ENCODE measurements at regions not wholly inside any gene's neighbourhood (a gene's known extent, or its start where the extent isn't known, plus 50 kb on each side); places are given as distances from the start of the nearest gene placed in this dataset.

DNA sequence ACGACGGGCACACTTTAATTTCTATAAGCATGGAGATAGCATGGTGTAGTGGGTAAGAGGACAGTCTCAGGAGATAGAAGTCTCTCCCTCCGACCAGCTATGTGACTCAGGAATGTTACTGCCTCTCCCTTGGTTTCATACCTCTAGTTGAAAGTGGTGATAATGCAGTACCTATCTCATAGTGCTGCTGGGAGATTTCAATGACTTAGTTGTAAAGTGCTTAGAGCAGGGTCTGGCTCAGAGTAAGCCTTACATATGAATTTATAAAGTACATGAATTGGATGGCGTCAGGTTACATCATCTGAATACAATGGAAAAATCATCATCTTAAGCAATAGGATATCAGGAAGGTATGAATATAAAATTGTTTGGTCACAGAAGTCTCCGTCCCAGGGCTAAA, 952.8 kb upstream of the EDIL3 start:
- DNase-seq, result no peak

GRCh38 chr5:85340790-85341189, 956.1 kb upstream of the EDIL3 start:
- Mint-ChIP-seq H3K4me1 (ENCODE audit: low read depth, unreplicated experiment) (no peaks in the 10 kb centered on the region), H3K9me3 (ENCODE audit: low read depth, unreplicated experiment) (peaks cover 2% of the 10 kb centered on the region), H3K27ac (ENCODE audit: unreplicated experiment) (no peak overlapping the region), H3K4me3 (ENCODE audit: low read depth, unreplicated experiment) (no peak overlapping the region), H3K36me3 (ENCODE audit: insufficient read depth, unreplicated experiment) (no peaks in the 10 kb centered on the region), H3K27me3 (ENCODE audit: unreplicated experiment) (no peaks in the 10 kb centered on the region)
- no peak for DNase-seq
- no peak for TF ChIP-seq CTCF (IDR thresholded peaks at IDR 0.05; ENCODE audit: unreplicated experiment)
- no TSS peak for BruUV-seq (replicated peaks)
- intact Hi-C loops (cut with micrococcal nuclease; ENCODE audit: unreplicated experiment), result no loop called here
- CTCF ChIA-PET, result no interaction called here

More for the DNA sequence above, 952.8 kb upstream of the EDIL3 start:
- H3K36me3 Mint-ChIP-seq (ENCODE audit: insufficient read depth, unreplicated experiment), result no peaks in the 10 kb centered on the region
- no peak overlapping the region for H3K4me3 Mint-ChIP-seq (ENCODE audit: low read depth, unreplicated experiment)
- H3K4me1 Mint-ChIP-seq (ENCODE audit: low read depth, unreplicated experiment), result no peaks in the 10 kb centered on the region
- intact Hi-C loops (cut with micrococcal nuclease; ENCODE audit: unreplicated experiment), result no loop called here
- H3K27ac Mint-ChIP-seq (ENCODE audit: unreplicated experiment), result no peak overlapping the region
- no peaks in the 10 kb centered on the region for H3K9me3 Mint-ChIP-seq (ENCODE audit: low read depth, unreplicated experiment)
- CTCF ChIA-PET, result no interaction called here
- no peak for TF ChIP-seq CTCF (IDR thresholded peaks at IDR 0.05; ENCODE audit: unreplicated experiment)
- H3K27me3 Mint-ChIP-seq (ENCODE audit: unreplicated experiment), result no peaks in the 10 kb centered on the region
- BruUV-seq (replicated peaks), result no TSS peak

- Mint-ChIP-seq H3K9me3 (ENCODE audit: low read depth, unreplicated experiment) (peaks cover 2% of the 10 kb centered on the region), H3K27me3 (ENCODE audit: unreplicated experiment) (no peaks in the 10 kb centered on the region), H3K36me3 (ENCODE audit: insufficient read depth, unreplicated experiment) (no peaks in the 10 kb centered on the region), H3K27ac (ENCODE audit: unreplicated experiment) (no peak overlapping the region), H3K4me3 (ENCODE audit: low read depth, unreplicated experiment) (no peak overlapping the region), H3K4me1 (ENCODE audit: low read depth, unreplicated experiment) (no peaks in the 10 kb centered on the region)
- intact Hi-C loops (cut with micrococcal nuclease; ENCODE audit: unreplicated experiment), result no loop called here
- BruUV-seq (replicated peaks), result no TSS peak
- no peak for TF ChIP-seq CTCF (IDR thresholded peaks at IDR 0.05; ENCODE audit: unreplicated experiment)
- CTCF ChIA-PET, result no interaction called here
- DNase-seq, result no peak
Measured at GRCh38 chr5:85345818-85346217, 961.1 kb upstream of the EDIL3 start.

DNA sequence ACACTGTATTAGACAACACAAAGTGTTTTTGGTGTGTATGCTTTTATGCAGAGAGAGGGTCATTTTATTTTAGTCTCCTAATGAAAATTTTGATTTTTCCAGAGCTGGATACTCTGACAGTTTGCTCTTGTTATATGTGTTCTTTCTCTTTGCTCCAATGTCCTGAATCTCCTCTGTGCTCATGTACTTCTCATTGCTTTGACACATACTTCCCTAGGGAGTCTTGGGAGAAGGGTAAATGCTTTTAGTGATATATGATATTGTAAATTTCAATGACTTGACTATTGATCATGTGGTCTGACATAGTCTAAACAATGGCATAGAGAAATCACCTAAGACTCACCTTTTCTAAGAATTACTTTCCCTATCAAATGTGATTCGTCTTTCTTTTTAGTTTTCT, 972.6 kb upstream of the EDIL3 start:
- BruUV-seq (replicated peaks), result no TSS peak
- CTCF ChIA-PET, result no interaction called here
- no peak for DNase-seq
- no peaks in the 10 kb centered on the region for H3K36me3 Mint-ChIP-seq (ENCODE audit: insufficient read depth, unreplicated experiment)
- no peaks in the 10 kb centered on the region for H3K27me3 Mint-ChIP-seq (ENCODE audit: unreplicated experiment)
- no peak overlapping the region for H3K27ac Mint-ChIP-seq (ENCODE audit: unreplicated experiment)
- no peak for TF ChIP-seq CTCF (IDR thresholded peaks at IDR 0.05; ENCODE audit: unreplicated experiment)
- no peak overlapping the region for H3K4me3 Mint-ChIP-seq (ENCODE audit: low read depth, unreplicated experiment)
- H3K9me3 Mint-ChIP-seq (ENCODE audit: low read depth, unreplicated experiment), result no peaks in the 10 kb centered on the region
- peaks cover 8% of the 10 kb centered on the region for H3K4me1 Mint-ChIP-seq (ENCODE audit: low read depth, unreplicated experiment)
- intact Hi-C loops (cut with micrococcal nuclease; ENCODE audit: unreplicated experiment), result no loop called here

DNA sequence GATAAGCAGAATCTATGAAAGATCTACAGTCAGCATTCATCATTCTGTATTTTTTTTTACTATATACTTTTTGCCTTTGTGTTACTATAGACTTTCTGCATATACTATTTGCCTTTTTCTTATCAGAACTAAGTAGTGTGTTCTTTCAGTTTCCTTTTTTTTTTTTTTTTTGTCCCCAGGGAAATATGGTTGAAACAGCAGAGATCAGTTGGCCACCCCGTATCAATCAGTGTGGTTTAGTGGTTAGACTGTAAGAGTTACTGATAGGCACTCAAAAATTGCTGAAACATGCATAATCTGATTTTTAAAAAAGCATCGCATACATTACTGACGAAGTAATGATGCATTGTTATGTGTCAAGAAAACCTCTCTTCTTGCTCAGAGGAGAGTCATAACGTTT, 990.8 kb upstream of the EDIL3 start:
- BruUV-seq (replicated peaks), result no TSS peak
- intact Hi-C loops (cut with micrococcal nuclease; ENCODE audit: unreplicated experiment), result no loop called here
- Mint-ChIP-seq H3K4me1 (ENCODE audit: low read depth, unreplicated experiment) (no peaks in the 10 kb centered on the region), H3K9me3 (ENCODE audit: low read depth, unreplicated experiment) (no peaks in the 10 kb centered on the region), H3K4me3 (ENCODE audit: low read depth, unreplicated experiment) (no peak overlapping the region), H3K27ac (ENCODE audit: unreplicated experiment) (no peak overlapping the region), H3K27me3 (ENCODE audit: unreplicated experiment) (no peaks in the 10 kb centered on the region), H3K36me3 (ENCODE audit: insufficient read depth, unreplicated experiment) (no peaks in the 10 kb centered on the region)
- CTCF ChIA-PET, result no interaction called here
- no peak for DNase-seq
- TF ChIP-seq CTCF (IDR thresholded peaks at IDR 0.05; ENCODE audit: unreplicated experiment), result no peak
